ENCODE measurements at regions not wholly inside any gene's neighbourhood (a gene's known extent, or its start where the extent isn't known, plus 50 kb on each side); places are given as distances from the start of the nearest gene placed in this dataset.
"Not testable (repeated sequence)": the region's sequence is repeated elsewhere in the genome, so short reads cannot be mapped to it uniquely, and the experiment has no call there.

GRCh38 chr20:40966103-40966502, 62.5 kb upstream of the TOP1 start:
- Histone ChIP-seq H3K4me3 (no peak overlapping the region), H3K36me3 (no peaks in the 10 kb centered on the region), H3K4me1 (peaks cover 3 to 14% (median 10%) of the 10 kb centered on the region in 4 donors), H3K9me3 (no peaks in the 10 kb centered on the region), H3K27me3 (no peaks in the 10 kb centered on the region), H3K27ac (no peak overlapping the region)
- no peak for DNase-seq
- WGBS, 2 donors = 76 to 90% methylated on average over 2 of the region's 2 CpGs
- no peak for TF ChIP-seq POLR2A (IDR thresholded peaks at IDR 0.05)
- no peak for ATAC-seq (ENCODE audit: low FRiP score in 2 of 2)

DNA sequence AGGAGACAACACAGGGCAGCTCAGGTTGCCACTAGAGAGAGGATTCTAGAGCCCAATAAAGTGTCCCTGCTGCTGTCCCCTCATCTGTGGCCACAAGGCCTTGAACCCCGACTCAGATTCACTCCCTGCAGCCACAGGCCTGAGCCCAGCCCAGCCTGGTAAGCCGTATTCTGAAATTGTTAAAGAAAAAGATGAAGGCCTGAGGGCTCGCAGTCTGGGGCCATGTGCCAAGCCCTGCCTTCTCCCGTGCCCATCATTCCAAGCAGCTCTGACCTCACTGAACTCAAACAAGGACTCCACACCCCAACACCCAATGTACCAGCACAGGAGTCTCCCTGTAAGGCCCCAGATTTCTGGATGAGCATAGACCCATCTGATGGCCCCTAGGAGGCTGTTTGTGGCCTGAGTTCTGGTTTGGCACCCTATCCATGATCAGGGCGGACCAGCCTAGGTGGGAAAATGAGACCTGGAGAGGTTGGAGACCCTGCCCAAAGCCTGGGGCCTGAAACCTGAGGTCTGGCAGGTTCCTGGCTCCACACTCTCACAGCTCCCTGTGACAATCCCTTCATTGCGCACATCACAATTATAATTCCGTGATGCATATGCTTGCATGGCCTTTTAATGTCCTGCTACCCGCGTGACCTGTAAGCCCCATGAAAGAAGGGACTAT, 62.0 kb upstream of the TOP1 start:
- H3K4me3 ChIP-seq = no peak overlapping the region
- H3K36me3 ChIP-seq = no peaks in the 10 kb centered on the region
- 93 to 95% methylated on average over 9 of the region's 9 CpGs for WGBS, 2 donors
- no peak for TF ChIP-seq POLR2AphosphoS5 (IDR thresholded peaks at IDR 0.05)
- no peak for TF ChIP-seq EP300 (IDR thresholded peaks at IDR 0.05)
- no peak for TF ChIP-seq CTCF (IDR thresholded peaks at IDR 0.05)
- no peak for TF ChIP-seq POLR2A (IDR thresholded peaks at IDR 0.05)
- no peak overlapping the region for H3K27ac ChIP-seq
- H3K9me3 ChIP-seq = no peaks in the 10 kb centered on the region
- no peak for DNase-seq
- no peak for ATAC-seq (ENCODE audit: low FRiP score in 2 of 2)
- H3K4me1 ChIP-seq = peaks cover 3 to 14% (median 10%) of the 10 kb centered on the region in 4 donors
- no peaks in the 10 kb centered on the region for H3K27me3 ChIP-seq

- H3K4me1 ChIP-seq = peaks cover 2 to 13% (median 9%) of the 10 kb centered on the region in 4 donors
Measured at GRCh38 chr20:40967700-40968099, 60.9 kb upstream of the TOP1 start.

DNA sequence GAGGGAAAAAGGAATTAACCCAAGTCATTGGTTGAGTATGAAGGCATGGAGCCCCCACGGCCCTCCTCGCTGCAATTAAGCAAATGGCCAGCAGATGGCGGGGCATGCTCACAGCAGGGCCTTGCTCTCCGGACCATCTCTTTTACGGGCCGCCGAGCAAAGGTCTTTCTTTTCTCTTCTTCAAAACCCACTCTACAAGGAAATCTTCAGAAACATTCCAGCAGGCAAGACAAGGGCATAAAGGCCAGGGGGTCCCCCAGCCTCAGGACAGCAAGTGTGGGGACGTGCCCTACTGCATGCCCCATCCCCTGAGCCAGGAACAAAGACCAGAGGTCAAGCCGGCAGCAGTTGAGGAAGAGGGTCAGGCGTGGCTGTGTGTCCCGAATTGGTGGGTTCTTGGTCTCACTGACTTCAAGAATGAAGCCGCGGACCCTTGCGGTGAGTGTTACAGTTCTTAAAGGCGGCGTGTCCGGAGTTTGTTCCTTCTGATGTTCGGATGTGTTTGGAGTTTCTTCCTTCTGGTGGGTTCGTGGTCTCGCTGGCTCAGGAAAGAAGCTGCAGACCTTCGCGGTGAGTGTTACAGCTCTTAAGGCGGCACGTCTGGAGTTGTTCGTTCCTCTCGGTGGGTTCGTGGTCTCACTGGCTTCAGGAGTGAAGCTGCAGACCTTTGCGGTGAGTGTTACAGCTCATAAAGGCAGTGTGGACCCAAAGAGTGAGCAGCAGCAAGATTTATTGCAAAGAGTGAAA, 59.6 kb upstream of the TOP1 start:
- Histone ChIP-seq H3K4me3 (peak overlapping the region; percentile 16 to 45 (median 35)), H3K4me1 (peaks cover 0 to 10% (median 6%) of the 10 kb centered on the region in 4 donors)
- H3K36me3 ChIP-seq, H3K27me3 ChIP-seq, H3K27ac ChIP-seq, H3K9me3 ChIP-seq: not testable (repeated sequence)
- TF ChIP-seq CTCF (IDR thresholded peaks at IDR 0.05) = peak; percentile 85 to 98 (median 93)
- WGBS, 2 donors = 7 to 19% methylated on average over 16 to 28 of the region's 28 CpGs
- DNase-seq (peak; percentile 76 to 85), ATAC-seq (ENCODE audit: low FRiP score in 2 of 2) (peak; percentile 87 to 95)

More at GRCh38 chr20:40967700-40968099, 60.9 kb upstream of the TOP1 start:
- no peak for DNase-seq
- Histone ChIP-seq H3K27ac (no peak overlapping the region), H3K27me3 (no peaks in the 10 kb centered on the region), H3K4me3 (no peak overlapping the region), H3K36me3 (no peaks in the 10 kb centered on the region), H3K9me3 (no peaks in the 10 kb centered on the region)
- no peak for ATAC-seq (ENCODE audit: low FRiP score in 2 of 2)
- no peak for TF ChIP-seq POLR2AphosphoS5 (IDR thresholded peaks at IDR 0.05)
- TF ChIP-seq POLR2A (IDR thresholded peaks at IDR 0.05) = no peak
- no peak for TF ChIP-seq EP300 (IDR thresholded peaks at IDR 0.05)
- no peak for TF ChIP-seq CTCF (IDR thresholded peaks at IDR 0.05)
- WGBS, 2 donors = 54 to 59% methylated on average over 4 of the region's 4 CpGs

- H3K4me3 ChIP-seq = no peak overlapping the region
- WGBS, 2 donors = 88 to 93% methylated on average over 6 of the region's 6 CpGs
- TF ChIP-seq POLR2A (IDR thresholded peaks at IDR 0.05) (no peak), POLR2AphosphoS5 (IDR thresholded peaks at IDR 0.05) (no peak), EP300 (IDR thresholded peaks at IDR 0.05) (no peak), CTCF (IDR thresholded peaks at IDR 0.05) (no peak)
- no peaks in the 10 kb centered on the region for H3K36me3 ChIP-seq
- H3K27me3 ChIP-seq = no peaks in the 10 kb centered on the region
- H3K9me3 ChIP-seq = no peaks in the 10 kb centered on the region
- H3K27ac ChIP-seq = no peak overlapping the region
- DNase-seq (no peak), ATAC-seq (ENCODE audit: low FRiP score in 2 of 2) (no peak)
- H3K4me1 ChIP-seq = peaks cover 0 to 10% (median 6%) of the 10 kb centered on the region in 4 donors
Measured at GRCh38 chr20:40970218-40970617, 58.4 kb upstream of the TOP1 start.
